Daoy (cell line): ENCODE measurements at regions not wholly inside any gene's neighbourhood (a gene's known extent, or its start where the extent isn't known, plus 50 kb on each side); places are given as distances from the start of the nearest gene placed in this dataset.

Experiments used
- DNase-seq: peaks from one replicate; pipeline ENCODE4 v3.0.0-alpha.2; 2015; ENCODE audit warnings: low read depth

GRCh38 chr1:58000116-58000515 is 546.4 kb downstream of the OMA1 start:
- DNase-seq: no peak

GRCh38 chr1:57996400-57996799 is 550.1 kb downstream of the OMA1 start:
- DNase-seq: no peak

- DNase-seq: no peak
Observed at GRCh38 chr1:57991289-57991688, 555.2 kb downstream of the OMA1 start.

GRCh38 chr1:57989877-57990276 is 556.6 kb downstream of the OMA1 start:
- no peak for DNase-seq

GRCh38 chr1:57987523-57987922 is 559.0 kb downstream of the OMA1 start:
- DNase-seq: no peak

GRCh38 chr1:57986432-57986831 is 560.1 kb downstream of the OMA1 start:
- no peak for DNase-seq

GRCh38 chr1:57984277-57984676 is 560.4 kb upstream of the DAB1 start:
- no peak for DNase-seq

GRCh38 chr1:57983441-57983840 is 559.6 kb upstream of the DAB1 start:
- no peak for DNase-seq

GRCh38 chr1:57982852-57983251 is 559.0 kb upstream of the DAB1 start:
- no peak for DNase-seq

GRCh38 chr1:57976216-57976615 is 552.4 kb upstream of the DAB1 start:
- DNase-seq: no peak

- no peak for DNase-seq
Observed at GRCh38 chr1:57968321-57968720, 544.5 kb upstream of the DAB1 start.

- DNase-seq: peak; percentile 6
Observed at GRCh38 chr1:57966751-57967406, 543.0 kb upstream of the DAB1 start.

- DNase-seq: no peak
Observed at GRCh38 chr1:57966340-57966739, 542.5 kb upstream of the DAB1 start.

- DNase-seq: no peak
Observed at GRCh38 chr1:57963581-57963980, 539.7 kb upstream of the DAB1 start.

GRCh38 chr1:57959531-57960241 is 535.8 kb upstream of the DAB1 start:
- DNase-seq: no peak

GRCh38 chr1:57957576-57957975 is 533.7 kb upstream of the DAB1 start:
- no peak for DNase-seq

- DNase-seq: no peak
Observed at GRCh38 chr1:57951390-57951789, 527.5 kb upstream of the DAB1 start.

- DNase-seq: no peak
Observed at GRCh38 chr1:57949168-57949567, 525.3 kb upstream of the DAB1 start.

GRCh38 chr1:57947471-57947870 is 523.6 kb upstream of the DAB1 start:
- DNase-seq: no peak

- DNase-seq: no peak
Observed at GRCh38 chr1:57945045-57945444, 521.2 kb upstream of the DAB1 start.

- no peak for DNase-seq
Observed at GRCh38 chr1:57943365-57943764, 519.5 kb upstream of the DAB1 start.

- DNase-seq: no peak
Observed at GRCh38 chr1:57934745-57935144, 510.9 kb upstream of the DAB1 start.

GRCh38 chr1:57927003-57927402 is 503.1 kb upstream of the DAB1 start:
- DNase-seq: no peak
